Panc1 (cell line): ENCODE measurements at regions not wholly inside any gene's neighbourhood (a gene's known extent, or its start where the extent isn't known, plus 50 kb on each side); places are given as distances from the start of the nearest gene placed in this dataset.

Experiments used
- ATAC-seq: fragments of 200-7000 bp; cut with Tn5 transposase; 2 replicates; pipeline ENCODE4 v1.9.1; 2020; ENCODE audit warnings: mild to moderate bottlenecking, moderate library complexity
- BruUV-seq: library from RNA; stranded (reverse); fragments of 400-500 nt; replicated peaks from 2 replicates; lab custom pipeline; 2021; lab: Mats Ljungman, UMichigan
- CTCF ChIA-PET: fragments of 300-600 bp; sonication (Branson Sonifier 250); formaldehyde crosslinking; loops from one replicate; lab custom pipeline; 2022; ENCODE audit warnings: antibody characterized with exemption; lab: Charles Lee
- POLR2A ChIA-PET: fragments of 300-600 bp; sonication (Branson Sonifier 250); formaldehyde crosslinking; loops from one replicate; lab custom pipeline; 2022; ENCODE audit warnings: antibody characterized with exemption; lab: Charles Lee
- DNase-seq: peaks from one replicate; pipeline ENCODE4 v3.0.0-alpha.2; 2010; ENCODE audit warnings: low read depth, low spot score
- H3K27ac ChIP-seq: 2 replicates; pipeline ENCODE4 v1.5.1; 2011; ENCODE audit warnings: mild to moderate bottlenecking, low read length, inconsistent platforms
- H3K27me3 ChIP-seq: fragments of 200-500 bp; sonication (Bioruptor generic); 2 replicates; pipeline ENCODE4 v1.6.0; 2014; ENCODE audit warnings: low read length, inconsistent platforms; ENCODE audit not compliant: control insufficient read depth, insufficient read depth
- H3K36me3 ChIP-seq: fragments of 200-500 bp; sonication (Bioruptor generic); 2 replicates; pipeline ENCODE4 v1.5.1; 2014; ENCODE audit warnings: inconsistent platforms, mild to moderate bottlenecking, low read length, moderate library complexity; ENCODE audit not compliant: control insufficient read depth, insufficient read depth
- H3K4me1 ChIP-seq: 2 replicates; pipeline ENCODE4 v1.5.1; 2011; ENCODE audit warnings: inconsistent platforms, mild to moderate bottlenecking, low read length, moderate library complexity; ENCODE audit not compliant: control insufficient read depth, insufficient read depth
- H3K4me3 ChIP-seq, 2 experiments: 2 replicates each; pipeline ENCODE4 v1.5.1; 2011 to 2012; ENCODE audit warnings: low read depth in 2 of 2, low read length in 2 of 2, mild to moderate bottlenecking in 2 of 2, inconsistent platforms in 1 of 2, moderate library complexity in 1 of 2
- H3K9me3 ChIP-seq: fragments of 200-500 bp; sonication (Bioruptor generic); 2 replicates; pipeline ENCODE4 v1.5.1; 2014; ENCODE audit warnings: low read depth, mild to moderate bottlenecking, inconsistent platforms, low read length, moderate library complexity; ENCODE audit not compliant: control insufficient read depth, insufficient read depth
- POLR2AphosphoS5 ChIP-seq: IDR thresholded peaks from 2 replicates; pipeline ENCODE4 v1.6.1; 2012; ENCODE audit warnings: mild to moderate bottlenecking, low read depth, low read length, moderate library complexity
- SIN3A ChIP-seq: IDR thresholded peaks from 2 replicates; pipeline ENCODE4 v1.6.1; 2012; ENCODE audit warnings: low read depth, mild to moderate bottlenecking, low read length, moderate library complexity, borderline replicate concordance; ENCODE audit not compliant: insufficient read depth
- TCF7L2 ChIP-seq: IDR thresholded peaks from 2 replicates; pipeline ENCODE4 v1.6.1; 2011; ENCODE audit warnings: mild to moderate bottlenecking, low read depth, low read length, inconsistent platforms
- in situ Hi-C: cut with HindIII; loops from 2 replicates; pipeline ENCODE4 v1.10.0; 2016; ENCODE audit warnings: low sequenced_read_pairs, low pct_unique_long_range_greater_than_20kb
- intact Hi-C: fragments of 100-400 bp; cut with micrococcal nuclease; formaldehyde crosslinking; loops from one replicate; pipeline ENCODE4 v1.10.0; 2022; ENCODE audit not compliant: unreplicated experiment
- TF ChIP-seq, protein P1 (sequence below): fragments of 450-650 bp; IDR thresholded peaks from 2 replicates; pipeline ENCODE4 v1.5.1; 2017; ENCODE audit warnings: mild to moderate bottlenecking
- TF ChIP-seq, protein P2 (sequence below), 2 experiments: IDR thresholded peaks; 2 replicates each; pipeline ENCODE4 v1.6.1; 2011 to 2012; ENCODE audit warnings: low read depth in 2 of 2, control low read depth in 1 of 2, low read length in 1 of 2, mild to moderate bottlenecking in 1 of 2, moderate library complexity in 1 of 2; ENCODE audit not compliant: insufficient read depth in 1 of 2

DNA sequence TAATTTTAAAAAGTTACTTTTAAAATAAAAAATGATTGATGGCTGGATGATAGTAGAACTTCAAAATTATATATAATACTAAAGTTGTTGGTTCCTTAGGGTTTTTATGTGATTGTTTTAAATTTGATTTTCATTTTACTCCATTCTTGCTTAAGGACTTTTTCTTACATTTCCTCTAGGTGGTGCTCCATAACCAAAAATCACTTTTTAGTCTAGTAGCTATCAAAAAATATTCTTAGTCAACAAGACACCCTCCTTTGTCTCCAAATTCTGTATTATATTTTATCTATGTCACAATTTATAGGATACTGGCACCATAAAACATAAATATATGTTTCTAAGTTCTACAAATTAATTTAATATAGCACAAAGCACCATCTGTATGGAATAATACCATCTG lies 67.2 kb upstream of the BRWD3 start:
- no peaks in the 10 kb centered on the region for H3K27me3 ChIP-seq
- intact Hi-C loops: loop anchor here (5.0 to 10.0 kb wide), 3 partner anchors 240 to 498 kb away; no protein-coding TSS in a partner anchor
- no peak overlapping the region for H3K4me3 ChIP-seq
- H3K9me3 ChIP-seq: no peaks in the 10 kb centered on the region
- H3K36me3 ChIP-seq: no peaks in the 10 kb centered on the region
- no peak overlapping the region for H3K27ac ChIP-seq
- H3K4me1 ChIP-seq: no peaks in the 10 kb centered on the region
- DNase-seq (peak; percentile 10), ATAC-seq (no peak)
- in situ Hi-C loops: no loop called here
- POLR2A ChIA-PET: no interaction called here
- no TSS peak for BruUV-seq
- CTCF ChIA-PET: interaction anchor here (0.6 to 0.7 kb wide), 2 partner anchors 500 to 1758 kb away, joined by 3 read pairs; no protein-coding TSS in a partner anchor
- TF ChIP-seq, protein P1, sequence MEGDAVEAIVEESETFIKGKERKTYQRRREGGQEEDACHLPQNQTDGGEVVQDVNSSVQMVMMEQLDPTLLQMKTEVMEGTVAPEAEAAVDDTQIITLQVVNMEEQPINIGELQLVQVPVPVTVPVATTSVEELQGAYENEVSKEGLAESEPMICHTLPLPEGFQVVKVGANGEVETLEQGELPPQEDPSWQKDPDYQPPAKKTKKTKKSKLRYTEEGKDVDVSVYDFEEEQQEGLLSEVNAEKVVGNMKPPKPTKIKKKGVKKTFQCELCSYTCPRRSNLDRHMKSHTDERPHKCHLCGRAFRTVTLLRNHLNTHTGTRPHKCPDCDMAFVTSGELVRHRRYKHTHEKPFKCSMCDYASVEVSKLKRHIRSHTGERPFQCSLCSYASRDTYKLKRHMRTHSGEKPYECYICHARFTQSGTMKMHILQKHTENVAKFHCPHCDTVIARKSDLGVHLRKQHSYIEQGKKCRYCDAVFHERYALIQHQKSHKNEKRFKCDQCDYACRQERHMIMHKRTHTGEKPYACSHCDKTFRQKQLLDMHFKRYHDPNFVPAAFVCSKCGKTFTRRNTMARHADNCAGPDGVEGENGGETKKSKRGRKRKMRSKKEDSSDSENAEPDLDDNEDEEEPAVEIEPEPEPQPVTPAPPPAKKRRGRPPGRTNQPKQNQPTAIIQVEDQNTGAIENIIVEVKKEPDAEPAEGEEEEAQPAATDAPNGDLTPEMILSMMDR: peak; percentile 31; the same call in 1 of the 2 replicates
- TF ChIP-seq POLR2AphosphoS5 (no peak), SIN3A (no peak), TCF7L2 (no peak)
- TF ChIP-seq, protein P2, sequence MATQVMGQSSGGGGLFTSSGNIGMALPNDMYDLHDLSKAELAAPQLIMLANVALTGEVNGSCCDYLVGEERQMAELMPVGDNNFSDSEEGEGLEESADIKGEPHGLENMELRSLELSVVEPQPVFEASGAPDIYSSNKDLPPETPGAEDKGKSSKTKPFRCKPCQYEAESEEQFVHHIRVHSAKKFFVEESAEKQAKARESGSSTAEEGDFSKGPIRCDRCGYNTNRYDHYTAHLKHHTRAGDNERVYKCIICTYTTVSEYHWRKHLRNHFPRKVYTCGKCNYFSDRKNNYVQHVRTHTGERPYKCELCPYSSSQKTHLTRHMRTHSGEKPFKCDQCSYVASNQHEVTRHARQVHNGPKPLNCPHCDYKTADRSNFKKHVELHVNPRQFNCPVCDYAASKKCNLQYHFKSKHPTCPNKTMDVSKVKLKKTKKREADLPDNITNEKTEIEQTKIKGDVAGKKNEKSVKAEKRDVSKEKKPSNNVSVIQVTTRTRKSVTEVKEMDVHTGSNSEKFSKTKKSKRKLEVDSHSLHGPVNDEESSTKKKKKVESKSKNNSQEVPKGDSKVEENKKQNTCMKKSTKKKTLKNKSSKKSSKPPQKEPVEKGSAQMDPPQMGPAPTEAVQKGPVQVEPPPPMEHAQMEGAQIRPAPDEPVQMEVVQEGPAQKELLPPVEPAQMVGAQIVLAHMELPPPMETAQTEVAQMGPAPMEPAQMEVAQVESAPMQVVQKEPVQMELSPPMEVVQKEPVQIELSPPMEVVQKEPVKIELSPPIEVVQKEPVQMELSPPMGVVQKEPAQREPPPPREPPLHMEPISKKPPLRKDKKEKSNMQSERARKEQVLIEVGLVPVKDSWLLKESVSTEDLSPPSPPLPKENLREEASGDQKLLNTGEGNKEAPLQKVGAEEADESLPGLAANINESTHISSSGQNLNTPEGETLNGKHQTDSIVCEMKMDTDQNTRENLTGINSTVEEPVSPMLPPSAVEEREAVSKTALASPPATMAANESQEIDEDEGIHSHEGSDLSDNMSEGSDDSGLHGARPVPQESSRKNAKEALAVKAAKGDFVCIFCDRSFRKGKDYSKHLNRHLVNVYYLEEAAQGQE (IDR thresholded peaks at IDR 0.05; ENCODE audit: insufficient read depth in 1 of 2, low read depth in 2 of 2, low read length in 1 of 2): no peak
